RWPE2 (cell line): ENCODE measurements at regions not wholly inside any gene's neighbourhood (a gene's known extent, or its start where the extent isn't known, plus 50 kb on each side); places are given as distances from the start of the nearest gene placed in this dataset.
A peak's percentile ranks its signal among the peaks of the same experiment; 100 is the strongest.

Experiments used
- ATAC-seq: fragments of 200-7000 bp; cut with Tn5 transposase; 3 replicates; pipeline ENCODE4 v1.9.1; 2021; ENCODE audit warnings: low read depth
- DNase-seq: peaks from one replicate; pipeline ENCODE4 v3.0.0-alpha.2; 2020; ENCODE audit warnings: low spot score
- H3K27ac ChIP-seq: fragments of 450-650 bp; 2 replicates; pipeline ENCODE4 v1.5.1; 2017; ENCODE audit warnings: mild to moderate bottlenecking; ENCODE audit not compliant: poor library complexity, severe bottlenecking
- H3K27me3 ChIP-seq: fragments of 250-450 bp; sonication (Bioruptor Pico); 2 replicates; pipeline ENCODE4 v1.5.1; 2021; ENCODE audit warnings: mild to moderate bottlenecking, moderate library complexity; ENCODE audit not compliant: insufficient read depth, poor library complexity, severe bottlenecking
- H3K36me3 ChIP-seq: fragments of 250-450 bp; sonication (Bioruptor Pico); 2 replicates; pipeline ENCODE4 v1.5.1; 2020; ENCODE audit warnings: low read depth, mild to moderate bottlenecking, moderate library complexity
- H3K4me1 ChIP-seq: fragments of 250-450 bp; sonication (Bioruptor Pico); 2 replicates; pipeline ENCODE4 v1.5.1; 2021; ENCODE audit warnings: mild to moderate bottlenecking, moderate library complexity; ENCODE audit not compliant: insufficient read depth, poor library complexity, severe bottlenecking
- H3K4me3 ChIP-seq: fragments of 250-450 bp; sonication (Bioruptor Pico); 2 replicates; pipeline ENCODE4 v1.5.1; 2021; ENCODE audit warnings: mild to moderate bottlenecking, moderate library complexity; ENCODE audit not compliant: severe bottlenecking
- H3K9me3 ChIP-seq: fragments of 250-450 bp; sonication (Bioruptor Pico); 2 replicates; pipeline ENCODE4 v1.5.1; 2021; ENCODE audit warnings: mild to moderate bottlenecking, moderate library complexity; ENCODE audit not compliant: severe bottlenecking
- TF ChIP-seq, protein P1 (sequence below): fragments of 450-650 bp; IDR thresholded peaks from one replicate; pipeline ENCODE4 v1.5.1; 2017; ENCODE audit warnings: mild to moderate bottlenecking, moderate library complexity; ENCODE audit not compliant: poor library complexity, severe bottlenecking

GRCh38 chr17:68789203-68789962 lies 165.8 kb downstream of the ABCA8 start:
- Histone ChIP-seq H3K27ac (no peak overlapping the region), H3K4me3 (no peak overlapping the region), H3K4me1 (peaks cover 4% of the 10 kb centered on the region), H3K9me3 (no peaks in the 10 kb centered on the region), H3K36me3 (no peaks in the 10 kb centered on the region), H3K27me3 (no peaks in the 10 kb centered on the region)
- no peak for ATAC-seq
- no peak for DNase-seq
- TF ChIP-seq, protein P1, sequence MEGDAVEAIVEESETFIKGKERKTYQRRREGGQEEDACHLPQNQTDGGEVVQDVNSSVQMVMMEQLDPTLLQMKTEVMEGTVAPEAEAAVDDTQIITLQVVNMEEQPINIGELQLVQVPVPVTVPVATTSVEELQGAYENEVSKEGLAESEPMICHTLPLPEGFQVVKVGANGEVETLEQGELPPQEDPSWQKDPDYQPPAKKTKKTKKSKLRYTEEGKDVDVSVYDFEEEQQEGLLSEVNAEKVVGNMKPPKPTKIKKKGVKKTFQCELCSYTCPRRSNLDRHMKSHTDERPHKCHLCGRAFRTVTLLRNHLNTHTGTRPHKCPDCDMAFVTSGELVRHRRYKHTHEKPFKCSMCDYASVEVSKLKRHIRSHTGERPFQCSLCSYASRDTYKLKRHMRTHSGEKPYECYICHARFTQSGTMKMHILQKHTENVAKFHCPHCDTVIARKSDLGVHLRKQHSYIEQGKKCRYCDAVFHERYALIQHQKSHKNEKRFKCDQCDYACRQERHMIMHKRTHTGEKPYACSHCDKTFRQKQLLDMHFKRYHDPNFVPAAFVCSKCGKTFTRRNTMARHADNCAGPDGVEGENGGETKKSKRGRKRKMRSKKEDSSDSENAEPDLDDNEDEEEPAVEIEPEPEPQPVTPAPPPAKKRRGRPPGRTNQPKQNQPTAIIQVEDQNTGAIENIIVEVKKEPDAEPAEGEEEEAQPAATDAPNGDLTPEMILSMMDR: no peak

DNA sequence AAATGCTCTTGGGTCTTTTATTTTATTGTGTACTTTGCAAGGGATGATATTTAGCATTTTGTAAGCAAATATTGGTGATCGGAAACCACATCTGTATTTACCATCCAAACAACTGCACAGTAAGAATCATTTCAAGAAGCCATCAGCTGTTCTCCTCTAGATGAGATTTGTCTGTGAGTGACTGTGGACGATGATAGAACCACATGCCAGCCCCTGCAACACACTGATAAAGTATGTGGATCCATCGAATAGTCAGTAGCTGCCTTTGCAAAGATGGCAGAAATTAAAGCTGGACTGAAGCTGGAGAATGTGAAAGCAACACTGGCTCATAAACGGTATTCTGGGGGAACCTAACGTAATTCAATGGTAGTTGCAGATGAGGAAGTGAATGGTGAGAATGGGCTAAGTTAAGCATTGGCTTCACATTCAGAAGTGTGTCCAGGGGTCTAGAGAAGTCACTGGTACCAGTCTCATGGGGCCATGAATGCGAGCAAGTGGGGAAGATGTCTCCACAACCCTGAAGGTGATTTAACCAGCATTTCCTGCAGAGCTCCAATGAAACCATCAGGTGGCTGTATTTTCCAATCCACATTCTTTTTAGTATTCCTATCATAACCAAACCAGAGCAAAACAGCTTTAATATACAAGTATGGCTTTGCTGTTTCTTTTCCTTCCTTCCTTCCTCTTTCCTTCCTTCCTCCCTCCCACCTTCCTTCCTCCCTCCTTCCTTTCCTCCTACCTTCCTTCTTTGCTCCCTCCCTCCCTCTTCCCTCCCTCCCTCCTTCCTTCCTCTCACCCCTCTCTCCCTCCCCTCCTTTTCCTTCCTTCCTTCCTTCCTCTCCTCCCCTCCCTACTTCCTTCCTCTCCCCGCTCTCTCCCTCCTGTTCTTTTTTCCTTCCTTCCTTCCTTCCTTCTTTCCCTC lies 169.4 kb downstream of the ABCA8 start:
- 0 out of 3 replicates have a peak, but pooled peaks have one; percentile 27 for ATAC-seq
- Histone ChIP-seq H3K4me3 (no peak overlapping the region), H3K27ac (no peak overlapping the region), H3K4me1 (no peaks in the 10 kb centered on the region), H3K27me3 (no peaks in the 10 kb centered on the region), H3K9me3 (no peaks in the 10 kb centered on the region), H3K36me3 (no peaks in the 10 kb centered on the region)
- TF ChIP-seq, protein P1: peak; percentile 10
- no peak for DNase-seq

DNA sequence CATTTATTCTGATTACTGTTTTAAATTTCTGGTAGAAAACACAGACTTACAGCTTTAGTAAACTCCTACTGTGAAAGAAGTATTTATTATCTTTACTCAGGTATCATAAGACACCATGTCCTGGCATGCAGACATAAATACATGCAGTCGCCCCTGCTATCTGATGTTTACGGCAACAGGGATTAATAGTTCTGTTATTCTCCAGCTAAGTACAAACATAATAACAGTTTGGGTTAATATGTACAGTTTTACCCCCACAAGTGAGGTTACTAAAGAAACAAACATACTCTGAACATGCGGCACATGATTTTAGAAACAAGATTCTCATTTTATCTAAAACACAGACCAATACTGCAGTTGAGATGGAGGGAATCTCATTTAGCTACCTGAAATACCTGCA lies 170.8 kb downstream of the ABCA8 start:
- Histone ChIP-seq H3K27ac (no peak overlapping the region), H3K4me1 (no peaks in the 10 kb centered on the region), H3K4me3 (no peak overlapping the region), H3K27me3 (no peaks in the 10 kb centered on the region), H3K36me3 (no peaks in the 10 kb centered on the region), H3K9me3 (no peaks in the 10 kb centered on the region)
- TF ChIP-seq, protein P1: no peak
- no peak for DNase-seq
- ATAC-seq: no peak

GRCh38 chr17:68783861-68784260 lies 171.3 kb downstream of the ABCA8 start:
- no peak for DNase-seq
- ATAC-seq: no peak
- no peak overlapping the region for H3K4me3 ChIP-seq
- TF ChIP-seq, protein P1: no peak
- no peaks in the 10 kb centered on the region for H3K4me1 ChIP-seq
- no peak overlapping the region for H3K27ac ChIP-seq
- H3K36me3 ChIP-seq: no peaks in the 10 kb centered on the region
- H3K9me3 ChIP-seq: no peaks in the 10 kb centered on the region
- no peaks in the 10 kb centered on the region for H3K27me3 ChIP-seq
